Tibial nerve (tissue), 4 donors: ENCODE measurements at regions not wholly inside any gene's neighbourhood (a gene's known extent, or its start where the extent isn't known, plus 50 kb on each side); places are given as distances from the start of the nearest gene placed in this dataset.

Experiments
- EP300 ChIP-seq, 2 donors: sonication (generic); formaldehyde crosslinking; IDR thresholded peaks; one replicate each; pipeline ENCODE4 v1.6.1; 2017; ENCODE audit warnings: antibody characterized with exemption in 2 of 2, mild to moderate bottlenecking in 1 of 2
- POLR2A ChIP-seq, 2 donors: fragments of 450-650 bp; IDR thresholded peaks; one replicate each; pipeline ENCODE4 v1.6.1; 2017; ENCODE audit warnings: antibody characterized with exemption in 2 of 2, mild to moderate bottlenecking in 2 of 2, moderate library complexity in 2 of 2
- TF ChIP-seq, protein P1 (sequence below), 5 experiments: fragments of 200-600 bp in 3 of 5; fragments of 450-650 bp in 2 of 5; sonication (generic) in 3 of 5; IDR thresholded peaks; one replicate each; pipeline ENCODE4 v1.5.1; 2016 to 2019; ENCODE audit warnings: antibody characterized with exemption in 5 of 5, mild to moderate bottlenecking in 3 of 5, moderate library complexity in 2 of 5

DNA sequence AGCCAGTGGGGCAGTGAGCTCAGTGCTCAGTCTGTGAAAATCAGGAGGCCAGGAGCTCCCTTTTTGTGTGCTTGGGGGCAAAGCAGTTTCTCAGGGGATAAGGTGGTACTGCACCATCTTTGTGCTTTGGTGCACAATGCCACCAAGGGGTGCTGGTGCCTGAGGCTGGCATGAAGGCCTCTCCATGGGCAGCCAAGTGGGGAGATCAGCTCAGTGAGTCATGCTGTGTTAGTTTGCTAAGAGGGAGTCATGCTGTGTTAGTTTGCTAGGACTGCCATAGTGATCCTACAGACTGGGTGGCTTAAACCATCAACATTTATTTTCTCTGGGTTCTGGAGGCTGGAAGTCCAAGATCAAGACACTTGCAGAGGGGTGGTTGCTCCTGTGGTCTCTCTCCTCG lies 428.1 kb downstream of the PRDM2 start:
- TF ChIP-seq, protein P1, sequence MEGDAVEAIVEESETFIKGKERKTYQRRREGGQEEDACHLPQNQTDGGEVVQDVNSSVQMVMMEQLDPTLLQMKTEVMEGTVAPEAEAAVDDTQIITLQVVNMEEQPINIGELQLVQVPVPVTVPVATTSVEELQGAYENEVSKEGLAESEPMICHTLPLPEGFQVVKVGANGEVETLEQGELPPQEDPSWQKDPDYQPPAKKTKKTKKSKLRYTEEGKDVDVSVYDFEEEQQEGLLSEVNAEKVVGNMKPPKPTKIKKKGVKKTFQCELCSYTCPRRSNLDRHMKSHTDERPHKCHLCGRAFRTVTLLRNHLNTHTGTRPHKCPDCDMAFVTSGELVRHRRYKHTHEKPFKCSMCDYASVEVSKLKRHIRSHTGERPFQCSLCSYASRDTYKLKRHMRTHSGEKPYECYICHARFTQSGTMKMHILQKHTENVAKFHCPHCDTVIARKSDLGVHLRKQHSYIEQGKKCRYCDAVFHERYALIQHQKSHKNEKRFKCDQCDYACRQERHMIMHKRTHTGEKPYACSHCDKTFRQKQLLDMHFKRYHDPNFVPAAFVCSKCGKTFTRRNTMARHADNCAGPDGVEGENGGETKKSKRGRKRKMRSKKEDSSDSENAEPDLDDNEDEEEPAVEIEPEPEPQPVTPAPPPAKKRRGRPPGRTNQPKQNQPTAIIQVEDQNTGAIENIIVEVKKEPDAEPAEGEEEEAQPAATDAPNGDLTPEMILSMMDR (IDR thresholded peaks at IDR 0.05) = no peak
- TF ChIP-seq EP300 (IDR thresholded peaks at IDR 0.05) (no peak), POLR2A (IDR thresholded peaks at IDR 0.05) (no peak)
